GM08714 (cell line): ENCODE measurements at regions not wholly inside any gene's neighbourhood (a gene's known extent, or its start where the extent isn't known, plus 50 kb on each side); places are given as distances from the start of the nearest gene placed in this dataset.
"Not testable (repeated sequence)": the region's sequence is repeated elsewhere in the genome, so short reads cannot be mapped to it uniquely, and the experiment has no call there.

Source experiments
- H3K4me3 ChIP-seq: fragments of 200-500 bp; sonication (Bioruptor generic); 2 replicates; pipeline ENCODE4 v1.5.1; 2014; ENCODE audit warnings: mild to moderate bottlenecking, low read length, inconsistent platforms
- ZNF274 ChIP-seq: IDR thresholded peaks from 2 replicates; pipeline ENCODE4 v1.6.1; 2012; ENCODE audit warnings: mild to moderate bottlenecking, low read depth, low read length

GRCh38 chr1:228935855-228936727, 200.8 kb downstream of the RHOU start:
- no peak overlapping the region for H3K4me3 ChIP-seq
- TF ChIP-seq ZNF274: no peak

GRCh38 chr1:228936881-228937280, 201.6 kb downstream of the RHOU start:
- no peak for TF ChIP-seq ZNF274

GRCh38 chr1:228937351-228937750, 202.1 kb downstream of the RHOU start:
- TF ChIP-seq ZNF274: no peak
- H3K4me3 ChIP-seq: no peak overlapping the region

More at GRCh38 chr1:228936881-228937280, 201.6 kb downstream of the RHOU start:
- no peak overlapping the region for H3K4me3 ChIP-seq

- H3K4me3 ChIP-seq: no peak overlapping the region
- TF ChIP-seq ZNF274: no peak
Measured at GRCh38 chr1:228937851-228938536, 202.7 kb downstream of the RHOU start.

GRCh38 chr1:228938537-228938901, 203.2 kb downstream of the RHOU start:
- no peak overlapping the region for H3K4me3 ChIP-seq
- no peak for TF ChIP-seq ZNF274

- no peak overlapping the region for H3K4me3 ChIP-seq
- TF ChIP-seq ZNF274: no peak
Measured at GRCh38 chr1:228939001-228939691, 203.9 kb downstream of the RHOU start.

GRCh38 chr1:228939881-228940392, 204.7 kb downstream of the RHOU start:
- TF ChIP-seq ZNF274: no peak
- no peak overlapping the region for H3K4me3 ChIP-seq

- TF ChIP-seq ZNF274: no peak
- H3K4me3 ChIP-seq: no peak overlapping the region
Measured at GRCh38 chr1:228940526-228940925, 205.2 kb downstream of the RHOU start.

GRCh38 chr1:228940926-228941325, 205.6 kb downstream of the RHOU start:
- no peak overlapping the region for H3K4me3 ChIP-seq
- TF ChIP-seq ZNF274: no peak

GRCh38 chr1:228941666-228942065, 206.4 kb downstream of the RHOU start:
- no peak overlapping the region for H3K4me3 ChIP-seq
- TF ChIP-seq ZNF274: no peak

- no peak overlapping the region for H3K4me3 ChIP-seq
- TF ChIP-seq ZNF274: no peak
Measured at GRCh38 chr1:228943436-228943835, 208.2 kb downstream of the RHOU start.

- TF ChIP-seq ZNF274: no peak
- H3K4me3 ChIP-seq: no peak overlapping the region
Measured at GRCh38 chr1:228944296-228944695, 209.0 kb downstream of the RHOU start.

GRCh38 chr1:228944935-228945371, 209.7 kb downstream of the RHOU start:
- no peak for TF ChIP-seq ZNF274
- no peak overlapping the region for H3K4me3 ChIP-seq

GRCh38 chr1:228945885-228946284, 210.6 kb downstream of the RHOU start:
- no peak for TF ChIP-seq ZNF274
- no peak overlapping the region for H3K4me3 ChIP-seq

GRCh38 chr1:228949617-228950016, 214.3 kb downstream of the RHOU start:
- not testable (repeated sequence) for H3K4me3 ChIP-seq
